ENCODE measurements at regions not wholly inside any gene's neighbourhood (a gene's known extent, or its start where the extent isn't known, plus 50 kb on each side); places are given as distances from the start of the nearest gene placed in this dataset.

DNA sequence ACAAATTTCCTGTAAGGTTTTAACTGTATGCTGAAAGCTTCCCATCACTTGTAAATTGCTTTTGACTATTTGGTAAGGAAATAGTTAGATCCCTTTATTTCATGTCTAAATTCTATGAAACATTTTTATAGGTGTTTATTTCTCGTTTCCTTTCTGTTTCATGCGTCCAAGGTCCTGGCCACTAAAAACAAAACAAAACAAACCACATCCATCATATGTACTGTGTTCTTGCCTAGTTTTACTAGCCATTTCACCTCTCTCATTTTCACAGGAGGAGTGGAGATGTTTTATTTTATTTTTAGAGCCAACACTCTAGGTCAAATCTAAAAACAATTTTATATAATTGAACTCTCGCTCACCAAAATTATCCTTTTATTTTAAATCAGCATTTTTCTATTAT, 375.2 kb upstream of the CTSO start:
- DNase-seq (ENCODE audit: low spot score, unreplicated experiment): no peak
- Mint-ChIP-seq H3K9me3 (ENCODE audit: low read depth) (no peaks in the 10 kb centered on the region), H3K4me3 (ENCODE audit: low read depth) (no peak overlapping the region), H3K36me3 (ENCODE audit: insufficient read depth) (no peaks in the 10 kb centered on the region), H3K4me1 (ENCODE audit: low read depth) (peaks cover 5% of the 10 kb centered on the region), H3K27ac (no peak overlapping the region), H3K27me3 (no peaks in the 10 kb centered on the region)
- TF ChIP-seq, protein P1, sequence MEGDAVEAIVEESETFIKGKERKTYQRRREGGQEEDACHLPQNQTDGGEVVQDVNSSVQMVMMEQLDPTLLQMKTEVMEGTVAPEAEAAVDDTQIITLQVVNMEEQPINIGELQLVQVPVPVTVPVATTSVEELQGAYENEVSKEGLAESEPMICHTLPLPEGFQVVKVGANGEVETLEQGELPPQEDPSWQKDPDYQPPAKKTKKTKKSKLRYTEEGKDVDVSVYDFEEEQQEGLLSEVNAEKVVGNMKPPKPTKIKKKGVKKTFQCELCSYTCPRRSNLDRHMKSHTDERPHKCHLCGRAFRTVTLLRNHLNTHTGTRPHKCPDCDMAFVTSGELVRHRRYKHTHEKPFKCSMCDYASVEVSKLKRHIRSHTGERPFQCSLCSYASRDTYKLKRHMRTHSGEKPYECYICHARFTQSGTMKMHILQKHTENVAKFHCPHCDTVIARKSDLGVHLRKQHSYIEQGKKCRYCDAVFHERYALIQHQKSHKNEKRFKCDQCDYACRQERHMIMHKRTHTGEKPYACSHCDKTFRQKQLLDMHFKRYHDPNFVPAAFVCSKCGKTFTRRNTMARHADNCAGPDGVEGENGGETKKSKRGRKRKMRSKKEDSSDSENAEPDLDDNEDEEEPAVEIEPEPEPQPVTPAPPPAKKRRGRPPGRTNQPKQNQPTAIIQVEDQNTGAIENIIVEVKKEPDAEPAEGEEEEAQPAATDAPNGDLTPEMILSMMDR (IDR thresholded peaks at IDR 0.05; ENCODE audit: unreplicated experiment): no peak

DNA sequence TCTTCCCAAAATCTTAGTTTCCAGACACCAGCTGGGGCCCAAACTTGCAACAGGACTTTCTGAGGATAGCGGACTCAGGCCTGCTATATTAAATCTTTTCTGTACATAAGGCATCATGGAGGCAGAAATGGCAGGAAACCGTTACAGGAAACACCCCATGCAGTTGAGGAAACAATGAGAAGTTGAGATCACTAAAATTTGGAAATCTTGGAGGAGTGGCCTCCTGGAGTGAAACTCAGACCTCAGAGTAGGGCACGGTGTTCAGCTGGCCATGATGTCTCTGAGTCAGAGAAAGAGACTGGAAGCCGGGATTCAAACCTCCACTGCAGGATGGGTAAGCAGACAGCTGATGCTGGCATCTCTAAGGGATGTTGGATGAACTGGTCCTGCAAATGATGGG, 372.6 kb upstream of the CTSO start:
- no peak overlapping the region for H3K4me3 Mint-ChIP-seq (ENCODE audit: low read depth)
- no peaks in the 10 kb centered on the region for H3K27me3 Mint-ChIP-seq
- TF ChIP-seq, protein P1 (IDR thresholded peaks at IDR 0.05; ENCODE audit: unreplicated experiment): no peak
- DNase-seq (ENCODE audit: low spot score, unreplicated experiment): no peak
- no peaks in the 10 kb centered on the region for H3K9me3 Mint-ChIP-seq (ENCODE audit: low read depth)
- peaks cover 5% of the 10 kb centered on the region for H3K4me1 Mint-ChIP-seq (ENCODE audit: low read depth)
- no peak overlapping the region for H3K27ac Mint-ChIP-seq
- no peaks in the 10 kb centered on the region for H3K36me3 Mint-ChIP-seq (ENCODE audit: insufficient read depth)

DNA sequence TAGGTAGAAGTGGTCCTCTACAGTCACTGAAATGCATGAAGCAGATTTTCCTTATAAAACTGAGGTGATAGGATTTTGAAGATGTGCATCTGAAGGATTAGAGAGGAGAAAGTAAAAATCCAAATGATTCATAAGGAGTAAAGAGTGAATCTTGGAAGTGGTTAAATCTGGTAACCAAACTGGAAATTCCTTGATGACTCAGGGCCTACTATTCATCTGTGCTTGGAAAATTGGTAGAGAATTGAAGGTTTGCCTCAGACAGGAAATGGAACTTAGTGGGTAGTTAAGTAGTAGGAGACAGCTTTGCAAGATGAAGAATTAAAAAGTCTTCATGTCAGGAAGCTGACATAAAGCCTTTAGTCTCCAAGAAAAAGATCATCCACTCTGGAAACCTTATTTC, 368.9 kb upstream of the CTSO start:
- Mint-ChIP-seq H3K36me3 (ENCODE audit: insufficient read depth) (no peaks in the 10 kb centered on the region), H3K4me3 (ENCODE audit: low read depth) (no peak overlapping the region), H3K27ac (no peak overlapping the region)

DNA sequence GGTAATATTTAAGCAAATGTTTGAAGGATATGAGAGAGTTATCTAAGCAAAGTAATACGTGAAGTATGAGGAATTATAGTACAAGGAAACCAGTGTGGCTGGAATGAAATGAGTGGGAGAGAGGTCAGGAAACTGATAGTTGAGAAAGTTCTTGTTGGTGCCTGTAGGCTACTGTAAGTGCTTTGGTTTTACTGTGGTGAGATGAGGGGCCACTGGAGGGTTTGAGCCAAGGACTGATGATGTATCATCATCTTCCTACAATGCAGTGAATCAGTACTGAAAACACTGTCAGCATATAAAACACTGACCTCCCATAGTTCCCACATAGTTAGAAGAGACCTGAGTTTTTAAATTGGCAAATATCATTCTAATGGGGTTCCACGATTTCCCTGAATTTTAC, 367.5 kb upstream of the CTSO start:
- no peak for DNase-seq (ENCODE audit: low spot score, unreplicated experiment)
- H3K27me3 Mint-ChIP-seq: no peaks in the 10 kb centered on the region
- H3K27ac Mint-ChIP-seq: no peak overlapping the region
- H3K4me3 Mint-ChIP-seq (ENCODE audit: low read depth): no peak overlapping the region
- no peaks in the 10 kb centered on the region for H3K4me1 Mint-ChIP-seq (ENCODE audit: low read depth)
- H3K36me3 Mint-ChIP-seq (ENCODE audit: insufficient read depth): no peaks in the 10 kb centered on the region
- peaks cover 3% of the 10 kb centered on the region for H3K9me3 Mint-ChIP-seq (ENCODE audit: low read depth)
- TF ChIP-seq, protein P1 (IDR thresholded peaks at IDR 0.05; ENCODE audit: unreplicated experiment): no peak

More for the DNA sequence above, 368.9 kb upstream of the CTSO start:
- Mint-ChIP-seq H3K9me3 (ENCODE audit: low read depth) (no peaks in the 10 kb centered on the region), H3K4me1 (ENCODE audit: low read depth) (no peaks in the 10 kb centered on the region), H3K27me3 (no peaks in the 10 kb centered on the region)
- TF ChIP-seq, protein P1 (IDR thresholded peaks at IDR 0.05; ENCODE audit: unreplicated experiment): no peak
- DNase-seq (ENCODE audit: low spot score, unreplicated experiment): no peak

DNA sequence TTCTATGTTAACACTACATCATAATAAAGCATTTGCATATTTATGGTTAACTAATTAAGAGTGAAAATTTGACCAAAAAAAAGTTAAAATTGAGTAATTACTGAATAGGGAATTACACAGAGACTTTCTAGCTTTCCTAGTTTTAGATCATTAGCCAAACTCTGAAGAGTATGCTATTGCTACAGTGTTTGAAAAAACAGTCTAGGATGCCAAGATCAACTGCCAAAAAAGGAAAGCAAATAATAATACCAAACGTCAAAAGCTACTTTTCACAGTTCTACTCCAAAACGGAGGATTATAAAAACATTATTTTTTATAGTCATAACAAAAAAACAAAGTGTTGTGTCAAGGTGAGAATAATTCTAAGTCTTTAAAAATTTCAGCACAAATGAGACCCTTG, 359.8 kb upstream of the CTSO start:
- H3K4me1 Mint-ChIP-seq (ENCODE audit: low read depth): no peaks in the 10 kb centered on the region
- TF ChIP-seq, protein P1 (IDR thresholded peaks at IDR 0.05; ENCODE audit: unreplicated experiment): no peak
- peaks cover 3% of the 10 kb centered on the region for H3K9me3 Mint-ChIP-seq (ENCODE audit: low read depth)
- H3K27ac Mint-ChIP-seq: no peak overlapping the region
- no peaks in the 10 kb centered on the region for H3K27me3 Mint-ChIP-seq
- no peak overlapping the region for H3K4me3 Mint-ChIP-seq (ENCODE audit: low read depth)
- no peaks in the 10 kb centered on the region for H3K36me3 Mint-ChIP-seq (ENCODE audit: insufficient read depth)
- no peak for DNase-seq (ENCODE audit: low spot score, unreplicated experiment)

Data from progenitor cell of endocrine pancreas (in vitro differentiated cells).